ENCODE measurements at regions not wholly inside any gene's neighbourhood (a gene's known extent, or its start where the extent isn't known, plus 50 kb on each side); places are given as distances from the start of the nearest gene placed in this dataset.

- Histone ChIP-seq H3K9me3 (no peaks in the 10 kb centered on the region), H3K4me1 (peaks cover 0 to 6% (median 0%) of the 10 kb centered on the region in 4 donors), H3K27me3 (no peaks in the 10 kb centered on the region), H3K27ac (replicated peaks in 1 of 4) (no peak overlapping the region), H3K36me3 (no peaks in the 10 kb centered on the region), H3K4me3 (no peak overlapping the region)
- TF ChIP-seq POLR2A (IDR thresholded peaks at IDR 0.05; ENCODE audit: low read depth) (no peak), EP300 (IDR thresholded peaks at IDR 0.05) (no peak), POLR2AphosphoS5 (IDR thresholded peaks at IDR 0.05) (no peak), CTCF (IDR thresholded peaks at IDR 0.05) (no peak)
- WGBS, result 40% methylated on average over 3 of the region's 3 CpGs
- intact Hi-C loops (cut with DNase I), result no loop called here
- no peak for DNase-seq (ENCODE audit: extremely low spot score)
Measured at GRCh38 chr1:192045131-192045530, 113.1 kb upstream of the RGS18 start.

- H3K9me3 ChIP-seq, result no peaks in the 10 kb centered on the region
- whole genome bisulfite sequencing, result 39% methylated on average over 2 of the region's 2 CpGs
- no peaks in the 10 kb centered on the region for H3K36me3 ChIP-seq
- intact Hi-C loops (cut with DNase I), result no loop called here
- H3K27me3 ChIP-seq, result no peaks in the 10 kb centered on the region
- H3K4me1 ChIP-seq, result peaks cover 0 to 46% (median 30%) of the 10 kb centered on the region in 4 donors
- H3K4me3 ChIP-seq, result no peak overlapping the region
- no peak overlapping the region for H3K27ac ChIP-seq (replicated peaks in 1 of 4)
- TF ChIP-seq POLR2AphosphoS5 (IDR thresholded peaks at IDR 0.05) (no peak), POLR2A (IDR thresholded peaks at IDR 0.05; ENCODE audit: low read depth) (no peak), CTCF (IDR thresholded peaks at IDR 0.05) (no peak), EP300 (IDR thresholded peaks at IDR 0.05) (no peak)
- DNase-seq (ENCODE audit: extremely low spot score), result no peak
Measured at GRCh38 chr1:192053531-192053971, 104.7 kb upstream of the RGS18 start.

- TF ChIP-seq POLR2A (IDR thresholded peaks at IDR 0.05; ENCODE audit: low read depth), result no peak
- no peak for TF ChIP-seq CTCF (IDR thresholded peaks at IDR 0.05)
- no peak for TF ChIP-seq POLR2AphosphoS5 (IDR thresholded peaks at IDR 0.05)
- no peak for TF ChIP-seq EP300 (IDR thresholded peaks at IDR 0.05)
- Histone ChIP-seq H3K9me3 (no peaks in the 10 kb centered on the region), H3K4me1 (peaks cover 0 to 45% (median 22%) of the 10 kb centered on the region in 4 donors), H3K27ac (replicated peaks in 1 of 4) (no peak overlapping the region), H3K4me3 (no peak overlapping the region), H3K27me3 (no peaks in the 10 kb centered on the region), H3K36me3 (no peaks in the 10 kb centered on the region)
- intact Hi-C loops (cut with DNase I), result no loop called here
- WGBS, result 74% methylated on average over 2 of the region's 2 CpGs
- DNase-seq (ENCODE audit: extremely low spot score), result no peak
Measured at GRCh38 chr1:192057766-192058165, 100.5 kb upstream of the RGS18 start.

GRCh38 chr1:192059407-192059806 lies 98.9 kb upstream of the RGS18 start:
- 72% methylated on average over 1 of the region's 1 CpG for whole genome bisulfite sequencing
- Histone ChIP-seq H3K9me3 (no peaks in the 10 kb centered on the region), H3K27ac (replicated peaks in 1 of 4) (no peak overlapping the region), H3K27me3 (no peaks in the 10 kb centered on the region), H3K4me3 (no peak overlapping the region), H3K36me3 (no peaks in the 10 kb centered on the region), H3K4me1 (peaks cover 0 to 30% (median 11%) of the 10 kb centered on the region in 4 donors)
- intact Hi-C loops (cut with DNase I), result no loop called here
- DNase-seq (ENCODE audit: extremely low spot score), result no peak
- no peak for TF ChIP-seq CTCF (IDR thresholded peaks at IDR 0.05)
- TF ChIP-seq POLR2AphosphoS5 (IDR thresholded peaks at IDR 0.05), result no peak
- TF ChIP-seq POLR2A (IDR thresholded peaks at IDR 0.05; ENCODE audit: low read depth), result no peak
- TF ChIP-seq EP300 (IDR thresholded peaks at IDR 0.05), result no peak

- DNase-seq (ENCODE audit: extremely low spot score), result no peak
- Histone ChIP-seq H3K9me3 (no peaks in the 10 kb centered on the region), H3K4me1 (peaks cover 0 to 30% (median 11%) of the 10 kb centered on the region in 4 donors), H3K27ac (replicated peaks in 1 of 4) (no peak overlapping the region), H3K4me3 (no peak overlapping the region), H3K36me3 (no peaks in the 10 kb centered on the region), H3K27me3 (no peaks in the 10 kb centered on the region)
- intact Hi-C loops (cut with DNase I), result no loop called here
- 54% methylated on average over 2 of the region's 2 CpGs for WGBS
- no peak for TF ChIP-seq POLR2A (IDR thresholded peaks at IDR 0.05; ENCODE audit: low read depth)
- no peak for TF ChIP-seq EP300 (IDR thresholded peaks at IDR 0.05)
- no peak for TF ChIP-seq POLR2AphosphoS5 (IDR thresholded peaks at IDR 0.05)
Measured at GRCh38 chr1:192061556-192061955, 96.7 kb upstream of the RGS18 start.
